Embryonic facial prominence (tissue), 1 donor: ENCODE measurements at regions not wholly inside any gene's neighbourhood (a gene's known extent, or its start where the extent isn't known, plus 50 kb on each side); places are given as distances from the start of the nearest gene placed in this dataset.

Experiments
- DNase-seq: peaks from one replicate; pipeline ENCODE4 v3.0.0-alpha.2; 2016; ENCODE audit errors: extremely low spot score

DNA sequence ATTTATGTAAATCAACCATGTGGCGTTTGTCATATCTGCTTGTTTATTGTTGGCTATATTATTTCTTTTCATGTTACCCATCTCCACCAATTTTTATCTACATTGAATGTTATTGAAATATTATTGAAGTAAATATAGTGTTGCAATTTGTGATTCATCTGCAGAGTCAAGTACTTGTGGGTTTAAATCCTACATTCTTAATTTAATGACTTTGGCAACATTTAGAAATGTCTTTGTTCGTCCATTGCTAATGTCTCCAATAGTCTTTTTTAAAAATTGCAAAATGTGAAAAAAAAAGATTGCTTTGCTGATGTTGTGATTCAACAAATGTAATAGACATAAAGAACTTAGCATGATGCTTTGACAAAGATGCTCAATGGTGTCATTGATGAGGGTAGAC is 1572.8 kb upstream of the PIK3C3 start:
- no peak for DNase-seq

DNA sequence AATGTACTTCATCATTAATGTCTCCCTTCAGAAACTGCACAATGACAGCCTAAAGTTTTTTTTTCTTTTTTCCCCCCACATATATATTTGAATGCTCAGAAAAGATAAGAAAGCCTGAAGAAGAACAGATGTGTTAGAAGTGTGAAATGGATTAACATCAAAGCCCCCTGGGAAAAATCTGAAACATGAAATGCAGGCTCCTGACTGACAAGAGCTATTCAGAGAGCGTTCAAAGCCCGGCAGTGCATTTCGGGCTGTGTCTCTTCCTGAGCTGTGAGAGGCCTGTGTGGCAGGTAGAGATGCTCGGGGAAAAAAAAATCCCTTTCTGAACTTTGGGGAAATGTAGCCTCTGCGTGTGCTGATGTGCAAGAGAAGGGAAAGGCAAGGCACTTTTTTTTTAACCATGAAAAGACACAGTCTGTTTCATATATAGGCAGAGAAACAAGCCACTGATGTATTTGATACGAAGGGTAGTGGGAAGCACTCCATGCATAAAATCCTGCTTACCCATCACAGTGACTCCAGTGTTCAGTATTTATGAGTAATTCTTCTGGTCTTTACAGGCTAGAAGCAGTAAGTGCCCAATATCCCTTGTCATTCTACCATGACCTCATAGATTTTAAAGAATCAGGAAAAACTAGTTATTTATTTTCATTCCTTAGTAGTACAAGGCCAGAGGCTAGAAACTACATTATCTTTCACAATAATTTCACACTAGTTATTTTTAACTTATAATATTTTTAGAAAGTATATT is 1574.2 kb upstream of the PIK3C3 start:
- no peak for DNase-seq

DNA sequence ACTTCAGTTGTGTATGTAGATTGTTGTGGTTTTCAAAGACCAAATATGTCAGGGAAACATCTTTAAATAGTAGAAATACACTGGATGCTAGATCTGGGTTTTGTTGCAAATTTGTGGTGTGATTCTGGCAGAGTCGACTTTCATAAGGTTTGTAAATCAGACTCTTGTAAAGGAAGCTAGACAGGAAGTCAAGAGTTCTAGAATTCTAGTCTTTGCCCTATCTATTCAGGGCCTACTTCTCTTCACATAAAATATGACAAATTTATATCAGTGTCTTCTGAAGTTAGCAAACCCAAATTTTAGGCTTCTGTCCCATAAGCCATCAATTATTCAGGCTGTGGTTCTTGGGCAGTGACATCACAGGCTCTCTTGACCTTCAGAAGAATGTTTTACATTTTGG is 1579.2 kb upstream of the PIK3C3 start:
- DNase-seq: no peak

DNA sequence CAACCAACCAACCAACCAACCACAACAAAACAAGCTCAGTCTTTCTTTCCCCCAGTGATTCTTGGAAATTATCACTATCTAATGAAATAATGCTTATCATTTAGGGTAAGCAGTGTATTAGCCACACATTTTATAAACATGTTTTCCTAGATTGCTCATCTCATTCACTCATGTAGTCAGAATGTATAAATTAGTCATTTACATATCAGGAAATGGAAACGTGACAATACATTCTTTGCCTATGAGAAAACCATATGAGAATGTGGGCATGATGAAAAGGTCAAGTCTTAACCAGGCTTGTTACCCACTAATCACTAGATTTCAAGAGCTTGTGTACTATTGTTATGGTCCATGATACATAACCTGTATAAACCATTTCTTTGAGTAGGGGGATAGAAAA is 1583.4 kb upstream of the PIK3C3 start:
- no peak for DNase-seq

DNA sequence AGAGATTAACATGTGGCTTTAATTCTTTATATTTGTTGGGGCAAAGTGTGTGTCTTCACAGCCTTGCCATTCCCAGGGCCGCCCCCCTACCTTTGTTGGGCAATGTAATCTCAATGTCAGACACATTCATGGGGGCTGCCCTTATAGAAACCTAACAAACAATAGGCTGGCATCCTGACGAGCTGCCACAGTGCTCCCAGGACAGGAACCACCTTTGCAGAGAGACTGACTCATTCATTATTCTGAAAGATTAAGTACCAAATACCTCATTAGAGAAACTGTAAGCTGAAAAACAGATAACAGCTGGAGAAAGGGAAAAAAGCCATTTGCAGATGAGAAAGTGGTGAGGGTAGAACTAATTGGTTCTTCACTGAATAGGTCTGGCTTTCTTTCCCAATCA is 1587.5 kb upstream of the PIK3C3 start:
- DNase-seq: no peak

DNA sequence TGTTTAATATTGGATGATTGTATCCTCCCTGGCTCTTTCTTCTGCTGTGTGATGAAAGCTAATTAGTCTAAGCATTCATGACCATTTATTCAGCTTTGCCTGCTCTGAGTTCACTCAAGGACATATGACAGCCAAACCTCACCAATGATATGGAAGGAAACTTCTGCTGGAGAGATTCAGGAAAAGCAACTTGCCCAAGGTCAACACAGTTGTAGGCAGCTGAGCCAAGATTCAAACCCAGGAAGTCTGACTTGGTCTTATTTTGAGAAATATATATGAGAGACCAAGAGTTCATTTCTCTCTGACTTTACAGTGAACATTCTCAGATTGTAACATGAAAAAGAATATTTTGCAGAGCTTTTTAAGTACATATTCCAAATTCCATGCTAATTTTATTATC is 1588.5 kb upstream of the PIK3C3 start:
- no peak for DNase-seq

DNA sequence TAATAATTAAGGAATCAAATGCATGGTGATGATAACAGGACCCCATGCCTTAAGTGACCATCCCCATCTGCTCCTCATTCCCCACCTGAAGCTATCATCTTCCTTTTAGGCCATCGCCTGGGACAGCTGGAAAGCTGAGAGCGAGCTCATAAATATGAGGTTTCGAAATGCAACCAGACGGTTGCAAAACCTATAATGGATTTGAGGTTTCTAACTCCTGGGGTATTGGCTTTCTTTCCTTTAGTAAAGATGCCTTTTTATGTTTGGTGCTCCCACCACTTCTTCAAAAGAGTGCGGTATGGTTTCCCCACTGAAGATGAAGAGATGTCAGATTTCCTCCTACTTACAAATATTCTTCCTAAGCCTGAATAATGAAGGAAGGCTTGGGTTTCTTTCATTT is 1589.5 kb upstream of the PIK3C3 start:
- DNase-seq: no peak

DNA sequence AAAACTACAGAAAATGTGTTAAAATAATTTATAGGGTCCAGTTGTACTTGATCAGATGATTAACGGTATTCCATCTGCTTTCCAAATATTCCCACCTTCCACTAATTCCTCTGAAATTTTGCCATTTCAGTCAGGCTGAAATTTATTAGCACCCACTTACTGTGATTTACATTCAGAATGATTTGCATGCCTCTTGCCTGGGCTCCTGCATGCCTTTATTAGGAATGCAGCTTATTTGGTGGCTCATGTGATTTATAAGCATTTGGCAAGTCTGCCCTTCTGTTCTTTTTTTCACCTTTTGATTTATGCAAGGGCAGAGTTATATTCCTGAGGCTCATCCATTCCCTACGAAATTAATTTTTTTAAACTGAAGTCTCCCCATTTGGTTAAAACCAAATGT is 1594.5 kb upstream of the PIK3C3 start:
- DNase-seq: no peak

DNA sequence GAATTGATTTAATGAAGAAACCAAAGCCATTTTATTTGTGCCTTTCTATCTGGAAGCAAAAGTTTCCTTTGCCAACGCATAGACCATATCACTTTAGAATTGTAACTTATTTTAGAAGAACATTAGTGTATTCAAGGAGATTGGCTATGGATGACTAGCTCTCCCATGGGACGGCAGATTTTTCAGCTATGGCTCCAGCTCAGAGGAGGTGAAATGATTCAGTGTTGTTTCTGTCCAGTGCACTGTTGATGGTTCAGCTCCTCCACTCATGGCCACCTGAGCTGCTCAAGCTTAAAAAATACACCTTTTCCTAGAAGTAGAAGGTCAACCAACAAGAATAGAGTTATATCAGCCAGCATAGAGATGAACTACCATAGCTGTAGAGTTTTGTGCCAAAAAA is 1597.5 kb upstream of the PIK3C3 start:
- DNase-seq: no peak

DNA sequence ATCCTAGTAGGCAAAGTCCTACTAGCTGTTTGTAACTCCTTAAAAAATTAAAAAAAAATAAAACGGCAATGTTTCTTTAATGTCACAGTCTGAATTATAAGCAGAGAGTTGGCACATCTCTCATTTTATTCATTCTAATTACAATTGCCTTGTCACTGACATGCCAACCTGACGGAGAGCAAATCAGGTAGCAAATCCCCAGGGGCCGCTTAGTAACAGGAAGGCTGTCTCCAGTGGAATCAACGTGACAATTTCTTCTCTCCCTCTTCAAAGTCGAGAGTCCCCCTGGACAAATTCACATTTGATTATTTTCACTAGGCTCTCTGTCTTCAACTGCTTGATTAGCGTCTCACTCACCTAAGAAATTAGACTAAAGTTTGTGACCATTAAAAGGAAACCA is 1598.9 kb upstream of the PIK3C3 start:
- no peak for DNase-seq

DNA sequence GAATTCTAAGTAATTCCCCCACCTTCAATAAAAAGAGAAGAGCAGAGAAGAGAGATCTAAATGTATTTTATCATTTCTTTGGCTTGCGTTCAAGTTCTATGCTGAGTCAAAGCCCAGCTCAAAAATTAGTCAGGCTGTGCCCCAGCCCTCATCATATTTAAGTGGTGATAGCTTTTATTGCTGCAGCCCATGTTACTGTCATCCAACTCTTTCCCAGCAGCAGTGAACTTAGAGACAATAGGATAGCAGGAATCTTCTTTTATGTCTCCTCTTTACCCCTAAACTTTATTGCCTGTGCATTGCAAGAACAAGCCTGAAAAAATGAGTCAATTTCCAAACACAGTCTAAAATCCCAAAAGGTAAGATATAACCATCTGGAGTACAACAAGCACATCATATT is 1599.3 kb upstream of the PIK3C3 start:
- no peak for DNase-seq

DNA sequence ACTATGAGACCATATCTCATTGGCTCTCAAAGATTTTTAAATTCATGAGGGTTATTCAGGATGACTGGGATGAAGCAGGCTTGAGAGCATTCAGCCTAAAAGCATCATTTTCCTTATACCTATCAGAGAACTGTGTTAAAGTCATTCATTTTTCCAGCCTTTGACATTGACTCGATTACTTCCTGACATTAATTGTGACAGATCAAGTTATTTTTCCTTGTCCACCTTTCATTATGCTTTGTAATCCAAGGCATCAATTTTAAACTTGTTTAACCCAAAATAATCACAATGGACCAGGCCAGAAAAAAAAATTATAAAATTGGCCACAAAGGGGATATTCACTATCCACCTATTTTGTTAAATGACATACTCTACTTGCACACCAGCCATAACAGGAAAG is 1606.8 kb upstream of the PIK3C3 start:
- no peak for DNase-seq

DNA sequence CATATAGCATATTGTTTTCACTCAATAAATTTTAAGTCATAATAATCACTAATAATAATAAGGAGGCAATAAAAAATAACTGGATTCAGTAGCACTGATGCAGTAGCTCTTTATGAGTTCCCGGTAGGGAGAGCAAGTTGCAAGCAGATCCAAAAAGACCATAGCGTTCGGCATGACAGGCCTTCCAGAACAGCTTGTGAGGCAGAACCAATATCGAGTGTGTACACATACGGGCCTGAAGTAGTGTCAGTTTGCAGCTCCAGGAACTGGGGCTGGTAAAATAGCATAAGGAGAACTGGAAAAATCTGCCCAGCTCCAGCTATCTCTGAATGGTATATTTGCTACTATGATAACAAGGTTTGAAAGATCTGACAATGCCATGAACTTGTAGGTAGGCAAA is 1607.8 kb upstream of the PIK3C3 start:
- DNase-seq: no peak

DNA sequence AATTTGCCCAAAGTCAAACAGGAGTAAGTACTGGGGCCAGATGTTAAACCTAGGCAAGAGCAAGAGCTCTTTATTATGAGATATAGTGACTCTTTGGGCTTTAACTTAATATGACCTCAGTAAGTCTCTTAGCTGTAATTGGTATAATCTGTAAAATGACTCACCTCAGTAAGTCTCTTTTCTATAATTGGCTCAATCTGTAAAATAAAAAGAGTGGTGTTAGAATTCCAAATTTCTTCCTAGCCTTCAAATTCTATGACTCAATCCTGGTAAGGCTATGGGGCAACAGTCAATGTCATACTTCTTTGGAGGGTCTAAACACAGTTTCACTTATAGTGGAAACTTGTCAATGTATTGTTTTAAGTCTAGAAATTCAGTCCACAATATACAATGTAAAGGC is 1608.9 kb upstream of the PIK3C3 start:
- no peak for DNase-seq

DNA sequence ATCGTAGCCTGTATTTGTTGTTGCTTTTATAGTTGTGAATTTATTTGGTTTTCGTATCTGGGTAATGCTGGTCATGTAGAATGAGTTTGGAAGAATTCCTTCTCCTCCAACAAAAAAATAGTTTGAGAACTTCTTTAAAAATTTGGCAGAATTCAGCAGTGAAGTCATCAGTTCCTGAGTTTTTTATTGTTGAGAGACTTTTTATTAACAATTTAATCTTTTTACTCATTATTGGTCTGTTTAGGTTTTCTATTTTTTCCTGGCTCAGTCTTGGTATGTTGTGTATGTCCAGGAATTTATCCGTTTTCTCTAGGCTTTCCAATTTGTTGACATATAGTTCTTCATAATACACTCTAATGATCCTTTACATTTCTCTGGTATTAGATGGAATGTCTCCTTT is 1613.3 kb upstream of the PIK3C3 start:
- no peak for DNase-seq

DNA sequence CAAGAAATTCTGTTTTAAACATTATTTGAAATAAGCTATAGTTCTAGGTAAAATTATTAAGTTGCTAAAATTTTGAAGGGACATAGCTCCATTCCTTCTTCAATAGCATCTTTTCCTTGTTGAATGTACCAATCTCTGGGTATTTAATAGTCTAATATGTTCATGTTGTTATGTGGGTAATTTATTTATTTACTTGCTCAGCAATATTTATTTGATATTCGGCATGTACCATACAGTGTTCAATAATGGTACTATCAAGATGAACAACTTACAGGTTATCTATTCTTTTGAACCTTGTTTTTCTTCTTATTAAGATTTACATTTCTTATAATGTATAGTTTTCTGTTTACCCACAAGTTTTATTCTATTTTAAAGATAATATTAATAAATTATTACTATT is 1616.8 kb upstream of the PIK3C3 start:
- no peak for DNase-seq

DNA sequence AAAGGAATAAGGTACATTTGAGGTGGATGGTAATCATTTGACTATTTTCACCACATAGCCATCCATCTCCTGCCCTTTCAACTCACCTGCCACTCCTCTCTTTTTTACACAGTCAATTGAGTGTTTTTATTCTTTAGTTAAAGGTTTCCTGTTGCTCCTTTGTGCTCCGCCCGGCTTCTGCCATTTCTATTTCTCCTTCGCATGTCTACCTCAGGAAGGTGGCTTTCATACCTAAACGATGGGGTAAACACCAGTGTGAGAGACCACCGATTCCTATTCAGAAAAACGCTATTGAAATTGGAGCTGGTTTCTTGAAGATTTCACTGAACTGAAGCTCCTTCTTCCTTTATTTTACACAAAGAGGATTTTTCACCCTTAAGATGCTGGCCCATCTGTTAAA is 1628.0 kb upstream of the PIK3C3 start:
- no peak for DNase-seq

DNA sequence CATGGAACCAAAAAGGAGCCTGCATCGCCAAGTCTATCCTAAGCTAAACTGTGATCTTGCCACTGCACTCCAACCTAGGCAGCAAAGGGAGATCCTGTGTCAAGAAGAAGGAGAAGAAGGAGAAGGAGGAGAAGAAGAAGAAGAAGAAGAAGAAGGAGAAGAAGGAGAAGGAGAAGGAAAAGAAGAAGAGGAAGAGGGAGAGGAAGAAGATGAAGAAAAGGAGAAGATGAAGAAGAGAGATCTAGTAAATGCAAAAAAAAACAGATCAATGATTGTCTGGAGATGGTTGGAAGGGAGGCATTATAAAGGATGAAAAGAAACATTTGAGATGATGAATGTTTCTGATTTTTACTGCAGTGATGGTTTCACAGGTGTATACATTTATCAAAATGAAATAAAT is 1629.0 kb upstream of the PIK3C3 start:
- no peak for DNase-seq

DNA sequence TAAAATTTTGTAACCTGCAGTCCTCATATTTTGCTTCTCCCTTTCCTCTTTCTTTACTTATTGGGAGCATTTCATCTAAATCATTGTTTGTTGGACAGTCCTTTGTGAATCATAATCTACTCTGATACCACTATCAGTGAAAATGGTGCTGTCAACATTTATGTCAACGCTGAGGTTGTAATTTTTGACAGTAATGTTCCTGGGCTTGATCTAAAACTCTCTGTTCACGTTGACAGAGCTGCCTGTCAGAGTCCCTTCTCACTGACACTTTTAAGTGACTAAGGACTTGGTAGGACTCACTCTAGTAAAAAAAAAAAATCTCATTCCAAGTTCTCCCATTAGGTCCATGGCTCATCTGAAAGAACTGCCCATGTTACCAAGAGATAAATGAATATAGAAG is 1640.8 kb upstream of the PIK3C3 start:
- DNase-seq: no peak

DNA sequence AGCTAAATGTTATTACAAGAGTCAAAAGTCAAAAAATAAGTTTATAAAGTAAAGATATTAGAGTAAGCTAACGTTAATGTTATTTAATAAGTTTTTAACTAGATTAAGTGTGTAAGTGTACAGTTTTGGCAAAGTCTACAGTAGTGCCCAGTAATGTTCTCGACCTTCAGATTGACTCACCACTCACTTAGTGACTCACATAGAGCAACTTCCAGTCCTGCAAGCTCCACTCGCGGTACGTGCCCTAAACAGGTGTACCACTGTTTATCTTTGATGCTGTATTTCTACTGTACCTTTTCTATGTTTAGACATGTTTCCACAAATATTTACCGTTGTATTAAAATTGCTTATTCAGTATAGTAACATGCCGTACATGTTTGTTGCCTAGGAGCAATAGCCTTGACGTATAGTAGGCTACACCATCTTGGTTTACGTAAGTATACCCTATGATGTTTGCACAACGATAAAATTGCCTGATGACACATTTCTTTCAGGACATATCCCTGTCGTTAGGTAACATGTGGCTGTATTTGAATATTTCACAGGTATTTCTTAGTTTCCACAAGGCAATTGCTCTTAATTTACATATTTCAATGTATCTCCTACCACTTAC is 1641.9 kb upstream of the PIK3C3 start:
- no peak for DNase-seq

DNA sequence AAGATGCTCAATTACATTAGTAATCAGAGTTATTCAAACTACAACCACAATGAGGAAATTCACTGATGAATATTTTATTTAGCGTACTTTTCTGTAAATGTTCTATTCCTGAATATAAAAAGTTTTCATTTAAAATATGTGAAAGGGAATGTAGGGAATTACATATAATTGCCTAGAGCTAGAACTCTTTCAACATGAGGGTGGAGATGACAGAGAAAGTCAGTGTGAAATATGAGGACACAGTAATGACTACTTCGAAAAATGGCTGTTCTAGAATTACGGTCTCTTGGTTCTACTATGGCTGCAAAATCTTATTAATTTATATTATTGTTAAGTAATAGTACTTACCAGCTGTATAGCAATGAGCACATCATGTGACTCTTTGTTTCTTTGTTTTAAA is 1647.4 kb upstream of the PIK3C3 start:
- no peak for DNase-seq

DNA sequence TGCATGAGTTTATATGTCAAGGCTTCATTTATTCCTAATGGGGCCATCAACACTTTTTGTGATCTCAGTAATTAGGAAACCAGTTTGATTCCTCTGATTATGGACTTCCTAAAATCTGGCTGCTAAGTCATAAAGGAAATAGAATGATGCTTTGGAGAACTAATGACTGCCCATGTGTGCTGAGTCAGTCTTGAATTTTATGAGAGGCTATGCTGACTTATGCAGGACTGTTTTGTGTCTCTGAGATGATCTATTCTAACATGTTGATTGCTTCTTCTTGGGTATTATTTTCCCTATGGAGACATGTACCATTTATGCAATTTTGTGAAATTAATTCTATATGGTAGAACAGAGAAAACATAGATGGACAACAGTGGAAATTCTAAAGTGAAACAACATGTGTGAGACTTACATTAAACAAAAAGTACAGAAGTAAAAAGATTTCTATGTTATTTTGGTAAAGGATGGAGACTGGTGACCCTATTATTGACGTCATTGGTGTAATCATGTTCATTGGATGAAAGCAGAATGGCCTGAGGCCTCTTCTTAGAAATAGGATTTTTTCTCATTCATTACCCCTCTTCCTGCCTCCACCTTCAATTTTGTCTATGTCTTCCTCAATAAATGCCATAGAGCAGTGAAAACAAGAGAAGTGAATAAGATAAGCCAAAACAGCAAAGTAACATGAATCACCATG is 1658.2 kb upstream of the PIK3C3 start:
- DNase-seq: no peak

DNA sequence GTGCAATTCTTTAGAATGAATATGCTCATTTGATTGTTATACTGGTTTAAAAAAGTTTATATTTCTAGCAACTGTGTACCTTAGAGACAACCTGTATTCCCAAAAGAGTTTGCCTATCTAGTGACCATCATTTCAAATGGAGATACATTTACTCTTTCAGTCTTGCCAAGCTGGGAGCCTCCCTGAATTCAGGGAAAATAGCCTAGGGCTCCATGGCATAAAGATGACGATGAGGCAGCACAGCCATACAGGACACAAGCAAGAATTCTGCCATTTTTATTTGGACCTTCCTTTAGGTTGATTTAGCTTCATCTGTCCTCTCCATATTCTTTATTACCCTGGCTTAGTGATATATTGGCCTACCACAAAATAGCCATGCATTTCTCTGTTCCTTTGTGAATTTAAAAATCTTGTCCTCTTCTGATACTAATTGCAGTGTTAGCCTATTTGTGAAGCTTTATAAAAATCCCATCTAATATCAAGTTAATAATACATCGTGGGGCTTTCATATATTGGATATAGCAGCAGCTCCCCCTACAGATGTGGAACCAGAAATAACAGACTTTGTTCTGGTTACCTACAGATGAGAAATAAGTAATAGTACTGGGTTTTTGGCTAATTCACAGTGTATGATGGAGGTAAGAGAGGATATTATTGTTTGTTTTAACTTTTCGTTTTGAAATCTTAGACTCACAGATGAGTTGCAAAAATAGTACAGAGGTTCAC is 1661.9 kb upstream of the PIK3C3 start:
- no peak for DNase-seq
